ENCODE measurements at regions not wholly inside any gene's neighbourhood (a gene's known extent, or its start where the extent isn't known, plus 50 kb on each side); places are given as distances from the start of the nearest gene placed in this dataset.

DNA sequence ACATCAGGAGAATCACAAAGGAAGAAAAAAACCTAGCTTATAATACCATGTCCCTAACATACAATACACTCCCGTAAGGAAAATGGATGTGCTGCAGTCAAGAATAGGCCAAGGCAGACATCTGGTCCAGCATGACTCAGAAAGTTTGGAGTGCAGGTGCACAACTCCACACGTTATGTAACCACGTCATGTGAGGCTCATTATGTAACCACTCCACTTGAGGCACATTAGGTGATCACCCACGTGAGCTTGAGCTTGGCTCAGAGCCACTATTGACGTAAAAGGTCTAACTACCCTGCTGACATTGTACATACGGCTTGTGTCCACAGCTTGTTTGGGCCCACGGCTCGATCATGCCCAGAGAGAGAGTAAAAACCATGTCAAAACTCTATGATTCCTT, 99.8 kb upstream of the C1orf21 start:
- TF ChIP-seq, protein P1, sequence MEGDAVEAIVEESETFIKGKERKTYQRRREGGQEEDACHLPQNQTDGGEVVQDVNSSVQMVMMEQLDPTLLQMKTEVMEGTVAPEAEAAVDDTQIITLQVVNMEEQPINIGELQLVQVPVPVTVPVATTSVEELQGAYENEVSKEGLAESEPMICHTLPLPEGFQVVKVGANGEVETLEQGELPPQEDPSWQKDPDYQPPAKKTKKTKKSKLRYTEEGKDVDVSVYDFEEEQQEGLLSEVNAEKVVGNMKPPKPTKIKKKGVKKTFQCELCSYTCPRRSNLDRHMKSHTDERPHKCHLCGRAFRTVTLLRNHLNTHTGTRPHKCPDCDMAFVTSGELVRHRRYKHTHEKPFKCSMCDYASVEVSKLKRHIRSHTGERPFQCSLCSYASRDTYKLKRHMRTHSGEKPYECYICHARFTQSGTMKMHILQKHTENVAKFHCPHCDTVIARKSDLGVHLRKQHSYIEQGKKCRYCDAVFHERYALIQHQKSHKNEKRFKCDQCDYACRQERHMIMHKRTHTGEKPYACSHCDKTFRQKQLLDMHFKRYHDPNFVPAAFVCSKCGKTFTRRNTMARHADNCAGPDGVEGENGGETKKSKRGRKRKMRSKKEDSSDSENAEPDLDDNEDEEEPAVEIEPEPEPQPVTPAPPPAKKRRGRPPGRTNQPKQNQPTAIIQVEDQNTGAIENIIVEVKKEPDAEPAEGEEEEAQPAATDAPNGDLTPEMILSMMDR (IDR thresholded peaks at IDR 0.05) = no peak
- TF ChIP-seq POLR2A (IDR thresholded peaks at IDR 0.05) = no peak

Data from vagina (tissue), 2 donors.